ENCODE measurements at regions not wholly inside any gene's neighbourhood (a gene's known extent, or its start where the extent isn't known, plus 50 kb on each side); places are given as distances from the start of the nearest gene placed in this dataset.

DNA sequence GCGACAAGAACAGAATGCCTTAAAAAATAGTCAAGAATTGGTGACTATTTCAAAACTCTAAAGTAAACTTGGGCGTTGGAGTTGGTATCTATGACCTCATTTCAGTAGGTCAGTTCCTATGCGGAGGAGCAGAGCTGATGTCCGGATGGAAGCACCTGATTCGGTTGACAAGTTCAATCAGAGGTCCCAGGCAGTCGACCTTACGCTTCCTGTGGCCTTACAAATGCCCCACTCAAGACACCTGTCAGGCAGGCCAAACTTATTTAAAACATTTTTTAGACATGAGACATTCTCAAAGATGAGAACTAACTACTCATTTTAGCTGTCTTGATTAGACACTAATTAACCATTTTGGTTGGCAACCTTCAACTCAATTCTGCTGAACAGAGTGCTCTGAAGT, 137.7 kb upstream of the ADAMTS3 start:
- TF ChIP-seq CTCF (conservative IDR thresholded peaks at IDR 0.05) (no peak), EZH2 (IDR thresholded peaks at IDR 0.05; ENCODE audit: low read depth) (no peak)
